ENCODE measurements at regions not wholly inside any gene's neighbourhood (a gene's known extent, or its start where the extent isn't known, plus 50 kb on each side); places are given as distances from the start of the nearest gene placed in this dataset.
"Not testable (repeated sequence)": the region's sequence is repeated elsewhere in the genome, so short reads cannot be mapped to it uniquely, and the experiment has no call there.

GRCh38 chr7:54153462-54153861 lies 388.7 kb upstream of the VSTM2A start:
- no peak for DNase-seq

- no peak for DNase-seq
These were observed 383.1 kb upstream of the VSTM2A start for GRCh38 chr7:54159088-54159487.

- DNase-seq: no peak
These were observed 380.6 kb upstream of the VSTM2A start for GRCh38 chr7:54161621-54162020.

- DNase-seq: no peak
These were observed 375.8 kb upstream of the VSTM2A start for GRCh38 chr7:54166419-54166818.

GRCh38 chr7:54179321-54180029 lies 362.7 kb upstream of the VSTM2A start:
- DNase-seq: no peak

- DNase-seq: no peak
These were observed 361.4 kb upstream of the VSTM2A start for GRCh38 chr7:54180796-54181195.

- DNase-seq: no peak
These were observed 359.1 kb upstream of the VSTM2A start for GRCh38 chr7:54183055-54183454.

GRCh38 chr7:54186336-54186735 lies 355.8 kb upstream of the VSTM2A start:
- DNase-seq: no peak

- DNase-seq: no peak
These were observed 354.1 kb upstream of the VSTM2A start for GRCh38 chr7:54187886-54188685.

GRCh38 chr7:54188843-54189242 lies 353.3 kb upstream of the VSTM2A start:
- DNase-seq: no peak

GRCh38 chr7:54189330-54189729 lies 352.8 kb upstream of the VSTM2A start:
- no peak for DNase-seq

- DNase-seq: no peak
These were observed 340.7 kb upstream of the VSTM2A start for GRCh38 chr7:54201501-54201900.

GRCh38 chr7:54215424-54215823 lies 326.8 kb upstream of the VSTM2A start:
- no peak for DNase-seq

- DNase-seq: not testable (repeated sequence)
These were observed 316.1 kb upstream of the VSTM2A start for GRCh38 chr7:54226030-54226429.

- no peak for DNase-seq
These were observed 299.4 kb upstream of the VSTM2A start for GRCh38 chr7:54242776-54243175.

GRCh38 chr7:54245020-54245419 lies 297.2 kb upstream of the VSTM2A start:
- DNase-seq: no peak

GRCh38 chr7:54249686-54250085 lies 292.5 kb upstream of the VSTM2A start:
- no peak for DNase-seq

GRCh38 chr7:54252256-54253035 lies 289.7 kb upstream of the VSTM2A start:
- DNase-seq: no peak

GRCh38 chr7:54253036-54253373 lies 289.2 kb upstream of the VSTM2A start:
- no peak for DNase-seq

- no peak for DNase-seq
These were observed 286.9 kb upstream of the VSTM2A start for GRCh38 chr7:54255242-54255641.

GRCh38 chr7:54259185-54259584 lies 283.0 kb upstream of the VSTM2A start:
- no peak for DNase-seq

- DNase-seq: no peak
These were observed 281.2 kb upstream of the VSTM2A start for GRCh38 chr7:54260941-54261371.

- DNase-seq: no peak
These were observed 263.3 kb upstream of the VSTM2A start for GRCh38 chr7:54278847-54279246.
